ENCODE measurements at regions not wholly inside any gene's neighbourhood (a gene's known extent, or its start where the extent isn't known, plus 50 kb on each side); places are given as distances from the start of the nearest gene placed in this dataset.

GRCh38 chr2:115939902-115940301 is 1497.5 kb downstream of the DPP10 start:
- no peak for TF ChIP-seq POLR2A (IDR thresholded peaks at IDR 0.05)
- no peak for TF ChIP-seq CTCF (IDR thresholded peaks at IDR 0.05)

Measured in body of pancreas (tissue), 4 donors.